OCI-LY7 (cell line): ENCODE measurements at regions not wholly inside any gene's neighbourhood (a gene's known extent, or its start where the extent isn't known, plus 50 kb on each side); places are given as distances from the start of the nearest gene placed in this dataset.

Source experiments
- BruUV-seq: library from RNA; stranded (reverse); fragments of 400-500 nt; replicated peaks from 2 replicates; lab custom pipeline; 2021; lab: Mats Ljungman, UMichigan
- CTCF ChIA-PET: fragments of 300-600 bp; sonication (Branson Sonifier 250); formaldehyde crosslinking; loops from one replicate; lab custom pipeline; 2022; ENCODE audit warnings: antibody characterized with exemption; ENCODE audit not compliant: unreplicated experiment; lab: Charles Lee
- POLR2A ChIA-PET: fragments of 300-600 bp; sonication (Branson Sonifier 250); formaldehyde crosslinking; loops from one replicate; lab custom pipeline; 2022; ENCODE audit warnings: antibody characterized with exemption; lab: Charles Lee
- DNase-seq: peaks from one replicate; pipeline ENCODE4 v3.0.0-alpha.2; 2015; ENCODE audit warnings: low spot score
- H2AFZ ChIP-seq: fragments of 200-600 bp; sonication (generic), shearing (Covaris generic); 2 replicates; pipeline ENCODE4 v1.6.1; 2014; ENCODE audit warnings: mild to moderate bottlenecking, antibody characterized with exemption, low read length, moderate library complexity
- H3K27ac ChIP-seq: fragments of 200-600 bp; sonication (generic); 2 replicates; pipeline ENCODE4 v1.5.1; 2014; ENCODE audit warnings: mixed run types, low read depth, mild to moderate bottlenecking, moderate library complexity, low read length, inconsistent platforms; ENCODE audit not compliant: poor library complexity, severe bottlenecking
- H3K36me3 ChIP-seq: fragments of 200-600 bp; sonication (generic); 2 replicates; pipeline ENCODE4 v1.6.1; 2014; ENCODE audit warnings: mild to moderate bottlenecking, antibody characterized with exemption, low read length, moderate library complexity, mixed read lengths; ENCODE audit not compliant: insufficient read depth
- H3K4me1 ChIP-seq: fragments of 200-600 bp; sonication (generic); 2 replicates; pipeline ENCODE4 v1.5.1; 2014; ENCODE audit warnings: mild to moderate bottlenecking, low read length; ENCODE audit not compliant: insufficient read depth, poor library complexity, severe bottlenecking
- H3K4me2 ChIP-seq: fragments of 200-600 bp; sonication (generic); 2 replicates; pipeline ENCODE4 v1.6.1; 2014; ENCODE audit warnings: mild to moderate bottlenecking, low read length
- H3K4me3 ChIP-seq: fragments of 200-600 bp; sonication (generic); 2 replicates; pipeline ENCODE4 v1.5.1; 2014; ENCODE audit warnings: mild to moderate bottlenecking, low read depth, low read length; ENCODE audit not compliant: poor library complexity, severe bottlenecking
- H3K79me2 ChIP-seq: fragments of 200-600 bp; sonication (generic); 2 replicates; pipeline ENCODE4 v1.6.1; 2016; ENCODE audit warnings: low read depth, mild to moderate bottlenecking, low read length, moderate library complexity, mixed read lengths; ENCODE audit not compliant: insufficient read depth
- H3K9me2 ChIP-seq: fragments of 200-600 bp; sonication (generic); 2 replicates; pipeline ENCODE4 v1.6.1; 2016; ENCODE audit warnings: mild to moderate bottlenecking, low read length, mixed read lengths; ENCODE audit not compliant: insufficient read depth
- H3K9me3 ChIP-seq: fragments of 200-600 bp; sonication (generic); 2 replicates; pipeline ENCODE4 v1.6.1; 2014; ENCODE audit warnings: mild to moderate bottlenecking, mixed run types, low read length, mixed read lengths
- H4K20me1 ChIP-seq: fragments of 200-600 bp; sonication (generic); 2 replicates; pipeline ENCODE4 v1.6.1; 2014; ENCODE audit warnings: mild to moderate bottlenecking, antibody characterized with exemption, low read length, moderate library complexity, mixed read lengths; ENCODE audit not compliant: insufficient read depth
- EZH2phosphoT487 ChIP-seq: fragments of 200-600 bp; sonication (generic); IDR thresholded peaks from 2 replicates; pipeline ENCODE4 v1.6.1; 2018; ENCODE audit warnings: low read depth, borderline replicate concordance, mild to moderate bottlenecking, mixed run types, antibody characterized with exemption, low read length, moderate library complexity, mixed read lengths
- intact Hi-C: fragments of 100-400 bp; cut with micrococcal nuclease; formaldehyde crosslinking; loops from one replicate; pipeline ENCODE4 v1.10.0; 2022; ENCODE audit not compliant: unreplicated experiment
- TF ChIP-seq, protein P1 (sequence below): fragments of 200-600 bp; sonication (generic); conservative IDR thresholded peaks from 2 replicates; pipeline ENCODE4 v1.5.1; 2014; ENCODE audit warnings: mild to moderate bottlenecking, antibody characterized with exemption, low read length, moderate library complexity, mixed read lengths

DNA sequence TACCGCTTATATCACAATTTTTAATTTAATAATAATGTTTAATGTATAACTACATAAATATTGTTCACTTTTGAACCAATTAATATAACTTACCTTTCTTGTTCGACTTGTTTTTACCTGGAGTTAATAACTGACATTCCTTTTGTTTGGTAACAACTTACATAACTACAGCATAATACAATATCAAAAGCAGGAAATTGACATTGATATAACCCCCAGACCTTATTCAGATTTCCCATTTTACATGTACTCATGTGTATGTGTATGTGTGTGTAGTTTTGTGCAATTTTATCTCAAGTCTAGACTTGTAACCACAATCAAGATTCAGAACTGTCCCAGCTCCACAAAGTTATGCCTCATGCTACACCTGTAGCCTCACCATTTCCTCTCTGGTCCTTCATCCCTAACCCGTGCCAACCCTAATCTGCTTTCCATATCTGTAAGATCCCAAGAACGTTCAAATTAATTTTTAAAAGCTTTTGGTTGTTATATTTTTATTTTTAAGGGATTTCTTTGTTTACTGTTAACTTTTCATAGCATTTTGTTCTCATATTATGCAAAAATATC is 190.6 kb downstream of the MANEA start:
- H3K9me2 ChIP-seq: no peaks in the 10 kb centered on the region
- POLR2A ChIA-PET: no interaction called here
- no peaks in the 10 kb centered on the region for H3K9me3 ChIP-seq
- no peak overlapping the region for H3K4me2 ChIP-seq
- H3K36me3 ChIP-seq: no peaks in the 10 kb centered on the region
- no peak overlapping the region for H3K4me3 ChIP-seq
- H4K20me1 ChIP-seq: no peaks in the 10 kb centered on the region
- DNase-seq: no peak
- no TSS peak for BruUV-seq
- intact Hi-C loops: no loop called here
- H2AFZ ChIP-seq: no peak overlapping the region
- no peak overlapping the region for H3K27ac ChIP-seq
- TF ChIP-seq, protein P1, sequence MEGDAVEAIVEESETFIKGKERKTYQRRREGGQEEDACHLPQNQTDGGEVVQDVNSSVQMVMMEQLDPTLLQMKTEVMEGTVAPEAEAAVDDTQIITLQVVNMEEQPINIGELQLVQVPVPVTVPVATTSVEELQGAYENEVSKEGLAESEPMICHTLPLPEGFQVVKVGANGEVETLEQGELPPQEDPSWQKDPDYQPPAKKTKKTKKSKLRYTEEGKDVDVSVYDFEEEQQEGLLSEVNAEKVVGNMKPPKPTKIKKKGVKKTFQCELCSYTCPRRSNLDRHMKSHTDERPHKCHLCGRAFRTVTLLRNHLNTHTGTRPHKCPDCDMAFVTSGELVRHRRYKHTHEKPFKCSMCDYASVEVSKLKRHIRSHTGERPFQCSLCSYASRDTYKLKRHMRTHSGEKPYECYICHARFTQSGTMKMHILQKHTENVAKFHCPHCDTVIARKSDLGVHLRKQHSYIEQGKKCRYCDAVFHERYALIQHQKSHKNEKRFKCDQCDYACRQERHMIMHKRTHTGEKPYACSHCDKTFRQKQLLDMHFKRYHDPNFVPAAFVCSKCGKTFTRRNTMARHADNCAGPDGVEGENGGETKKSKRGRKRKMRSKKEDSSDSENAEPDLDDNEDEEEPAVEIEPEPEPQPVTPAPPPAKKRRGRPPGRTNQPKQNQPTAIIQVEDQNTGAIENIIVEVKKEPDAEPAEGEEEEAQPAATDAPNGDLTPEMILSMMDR: no peak
- TF ChIP-seq EZH2phosphoT487: no peak
- no peaks in the 10 kb centered on the region for H3K79me2 ChIP-seq
- CTCF ChIA-PET: no interaction called here
- no peaks in the 10 kb centered on the region for H3K4me1 ChIP-seq

DNA sequence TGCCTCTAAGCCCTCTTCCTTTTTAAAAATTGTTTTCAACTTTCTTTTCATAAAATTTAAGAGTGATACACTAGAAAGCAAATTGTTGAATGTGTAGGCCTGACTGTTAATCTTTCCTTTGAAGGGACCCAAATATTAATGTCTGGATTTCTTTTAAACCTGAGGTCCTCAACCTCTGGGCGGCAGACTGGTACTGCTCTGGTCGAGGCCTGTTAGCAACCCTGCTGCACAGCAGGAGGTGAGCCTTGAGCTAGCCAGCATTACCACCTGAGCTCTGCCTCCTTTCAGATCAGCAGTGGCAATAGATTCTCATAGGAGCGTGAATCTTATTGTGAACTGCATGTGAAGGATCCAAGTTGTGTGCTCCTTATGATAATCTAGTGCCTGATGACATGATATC is 191.2 kb downstream of the MANEA start:
- BruUV-seq: no TSS peak
- CTCF ChIA-PET: no interaction called here
- H3K4me1 ChIP-seq: no peaks in the 10 kb centered on the region
- no peak overlapping the region for H2AFZ ChIP-seq
- H3K4me3 ChIP-seq: no peak overlapping the region
- no peak for TF ChIP-seq EZH2phosphoT487
- TF ChIP-seq, protein P1: no peak
- intact Hi-C loops: no loop called here
- H4K20me1 ChIP-seq: no peaks in the 10 kb centered on the region
- no peaks in the 10 kb centered on the region for H3K36me3 ChIP-seq
- H3K79me2 ChIP-seq: no peaks in the 10 kb centered on the region
- no peak for DNase-seq
- POLR2A ChIA-PET: no interaction called here
- no peak overlapping the region for H3K4me2 ChIP-seq
- H3K9me3 ChIP-seq: no peaks in the 10 kb centered on the region
- no peaks in the 10 kb centered on the region for H3K9me2 ChIP-seq
- H3K27ac ChIP-seq: no peak overlapping the region

DNA sequence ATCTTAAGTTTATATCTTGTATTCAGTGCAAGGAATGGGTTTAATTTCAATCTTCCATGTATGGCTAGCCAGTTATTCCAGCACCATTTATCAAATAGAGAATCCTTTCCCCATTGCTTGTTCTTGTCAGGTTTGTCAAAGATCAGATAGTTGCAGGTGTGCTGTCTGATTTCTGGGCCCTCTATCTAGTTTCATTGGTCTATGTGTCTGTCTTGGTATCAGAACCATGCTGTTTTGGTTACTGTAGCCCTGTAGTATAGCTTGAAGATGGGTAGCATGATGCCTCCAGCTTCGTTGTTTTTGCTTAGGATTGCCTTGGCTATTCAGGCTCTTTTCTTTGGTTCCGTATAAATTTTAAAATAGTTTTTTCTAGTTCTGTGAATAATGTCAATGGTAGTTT is 200.0 kb downstream of the MANEA start:
- H3K4me2 ChIP-seq: no peak overlapping the region
- no peaks in the 10 kb centered on the region for H3K36me3 ChIP-seq
- POLR2A ChIA-PET: no interaction called here
- TF ChIP-seq EZH2phosphoT487: no peak
- TF ChIP-seq, protein P1: no peak
- H3K9me2 ChIP-seq: no peaks in the 10 kb centered on the region
- H3K79me2 ChIP-seq: no peaks in the 10 kb centered on the region
- H3K9me3 ChIP-seq: no peaks in the 10 kb centered on the region
- H3K4me1 ChIP-seq: no peaks in the 10 kb centered on the region
- intact Hi-C loops: no loop called here
- no peak overlapping the region for H2AFZ ChIP-seq
- CTCF ChIA-PET: no interaction called here
- no peak overlapping the region for H3K4me3 ChIP-seq
- H3K27ac ChIP-seq: no peak overlapping the region
- no TSS peak for BruUV-seq
- no peaks in the 10 kb centered on the region for H4K20me1 ChIP-seq
- no peak for DNase-seq
